GM18502 (cell line): ENCODE measurements at regions not wholly inside any gene's neighbourhood (a gene's known extent, or its start where the extent isn't known, plus 50 kb on each side); places are given as distances from the start of the nearest gene placed in this dataset.
A peak's percentile ranks its signal among the peaks of the same experiment; 100 is the strongest.
"Not testable (repeated sequence)": the region's sequence is repeated elsewhere in the genome, so short reads cannot be mapped to it uniquely, and the experiment has no call there.

Experiments used
- ATAC-seq: cut with Tn5 transposase; IDR thresholded peaks from one replicate; pipeline ENCODE4 v1.9.1; 2021; ENCODE audit warnings: mild to moderate bottlenecking; ENCODE audit not compliant: unreplicated experiment, poor library complexity

GRCh38 chr2:190005513-190005912 lies 57.0 kb downstream of the MSTN start:
- no peak for ATAC-seq

GRCh38 chr2:189999661-190000060 lies 62.9 kb downstream of the MSTN start:
- ATAC-seq: no peak

GRCh38 chr2:189998665-189999064 lies 63.9 kb downstream of the MSTN start:
- not testable (repeated sequence) for ATAC-seq

GRCh38 chr2:189997016-189997415 lies 65.5 kb downstream of the MSTN start:
- ATAC-seq: no peak

GRCh38 chr2:189995679-189996078 lies 66.8 kb downstream of the MSTN start:
- ATAC-seq: no peak

GRCh38 chr2:189982780-189983394 lies 79.6 kb downstream of the MSTN start:
- ATAC-seq: no peak

- ATAC-seq: no peak
Observed at GRCh38 chr2:189982087-189982486, 80.4 kb downstream of the MSTN start.

- ATAC-seq: not testable (repeated sequence)
Observed at GRCh38 chr2:189976488-189976887, 86.0 kb downstream of the MSTN start.

GRCh38 chr2:189960346-189960745 lies 102.2 kb downstream of the MSTN start:
- no peak for ATAC-seq

- ATAC-seq: no peak
Observed at GRCh38 chr2:189959450-189959849, 103.1 kb downstream of the MSTN start.

- ATAC-seq: peak; percentile 56
Observed at GRCh38 chr2:189954989-189955388, 107.5 kb downstream of the MSTN start.

GRCh38 chr2:189952536-189953109 lies 109.9 kb downstream of the MSTN start:
- ATAC-seq: peak; percentile 87

GRCh38 chr2:189951791-189952535 lies 110.6 kb downstream of the MSTN start:
- peak; percentile 47 for ATAC-seq

- no peak for ATAC-seq
Observed at GRCh38 chr2:189943009-189943408, 119.5 kb downstream of the MSTN start.

- ATAC-seq: no peak
Observed at GRCh38 chr2:189940913-189941312, 121.6 kb downstream of the MSTN start.

- ATAC-seq: no peak
Observed at GRCh38 chr2:189937691-189938090, 124.8 kb downstream of the MSTN start.

- no peak for ATAC-seq
Observed at GRCh38 chr2:189933911-189934399, 128.6 kb downstream of the MSTN start.

- peak; percentile 93 for ATAC-seq
Observed at GRCh38 chr2:189933041-189933440, 129.5 kb downstream of the MSTN start.

GRCh38 chr2:189927823-189928222 lies 134.7 kb downstream of the MSTN start:
- ATAC-seq: no peak
